ENCODE measurements at regions not wholly inside any gene's neighbourhood (a gene's known extent, or its start where the extent isn't known, plus 50 kb on each side); places are given as distances from the start of the nearest gene placed in this dataset.

GRCh38 chr4:17288151-17288550, 223.7 kb downstream of the QDPR start:
- no peak for DNase-seq

DNA sequence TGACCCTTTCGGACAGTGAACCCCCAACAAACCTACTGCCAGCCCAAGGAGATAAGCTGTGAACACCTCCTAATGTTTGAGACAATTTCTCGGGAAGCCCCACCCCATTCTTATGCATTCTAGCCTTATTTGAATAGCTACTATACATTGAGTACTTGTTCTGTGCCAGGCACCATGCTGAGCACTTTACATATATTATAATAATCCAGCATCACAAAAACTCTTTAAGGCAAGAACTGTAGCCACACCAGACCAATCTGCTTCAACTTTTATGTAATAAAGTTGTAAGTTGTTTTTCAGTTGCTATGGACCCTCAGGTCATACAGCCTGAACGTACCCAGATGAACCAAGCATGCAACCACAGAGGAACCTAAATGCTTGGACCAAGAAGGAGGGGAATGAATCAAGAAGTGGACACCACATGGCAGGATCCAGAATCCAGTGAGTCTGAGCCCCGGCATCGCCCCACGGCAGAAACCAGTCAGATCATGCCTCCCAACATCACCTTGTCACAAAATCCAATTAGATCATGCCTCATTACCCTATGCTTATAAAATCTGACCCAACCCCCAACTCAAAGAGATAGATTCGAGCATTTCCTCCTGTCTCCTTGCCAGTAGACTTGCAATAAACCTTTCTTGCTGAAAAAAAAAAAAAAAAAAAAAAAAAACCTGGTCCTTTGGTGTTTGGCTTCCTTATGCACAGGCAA, 225.0 kb downstream of the QDPR start:
- DNase-seq: no peak

- DNase-seq: no peak
Measured at GRCh38 chr4:17285747-17286146, 226.1 kb downstream of the QDPR start.

DNA sequence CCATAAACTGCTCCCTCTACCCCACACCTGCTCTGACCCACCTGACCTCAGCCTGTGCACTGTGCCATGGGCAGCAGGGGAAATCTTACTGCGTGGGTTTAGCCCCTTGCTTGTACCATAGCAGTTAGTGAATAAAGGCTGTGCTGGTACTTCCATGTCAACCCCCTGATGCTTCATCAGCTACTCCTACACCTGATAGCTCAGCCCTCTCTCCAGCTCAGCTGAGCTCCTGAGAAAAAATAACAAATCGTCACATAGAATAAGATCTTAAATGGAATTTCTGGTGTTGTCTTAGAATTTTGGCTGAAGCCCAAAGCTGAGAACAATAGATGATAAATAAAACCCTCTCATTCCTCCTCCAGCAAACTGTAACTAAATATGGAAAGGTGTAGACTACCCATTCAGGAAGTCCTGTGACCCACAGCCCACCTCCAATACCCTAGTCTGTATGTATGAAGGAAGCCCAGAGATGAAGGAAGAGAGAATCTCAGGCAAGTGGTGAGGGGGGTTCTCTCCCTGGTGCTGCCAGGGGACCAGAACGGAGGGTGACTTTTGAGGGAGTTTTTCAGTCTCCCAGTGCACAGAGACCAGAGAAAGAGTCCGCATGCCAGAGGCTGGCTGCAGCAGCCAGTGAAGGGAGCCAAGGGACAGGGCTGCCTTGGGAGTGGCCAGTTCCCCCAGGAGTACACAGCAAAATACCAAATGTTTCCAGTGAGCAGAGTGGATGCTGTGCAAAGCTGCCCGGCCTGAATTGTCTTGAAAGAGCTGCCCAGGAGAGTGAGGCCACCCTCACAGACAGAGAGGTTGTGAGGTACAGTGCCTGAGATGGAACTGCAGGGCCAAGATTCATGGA, 227.3 kb downstream of the QDPR start:
- no peak for DNase-seq

DNA sequence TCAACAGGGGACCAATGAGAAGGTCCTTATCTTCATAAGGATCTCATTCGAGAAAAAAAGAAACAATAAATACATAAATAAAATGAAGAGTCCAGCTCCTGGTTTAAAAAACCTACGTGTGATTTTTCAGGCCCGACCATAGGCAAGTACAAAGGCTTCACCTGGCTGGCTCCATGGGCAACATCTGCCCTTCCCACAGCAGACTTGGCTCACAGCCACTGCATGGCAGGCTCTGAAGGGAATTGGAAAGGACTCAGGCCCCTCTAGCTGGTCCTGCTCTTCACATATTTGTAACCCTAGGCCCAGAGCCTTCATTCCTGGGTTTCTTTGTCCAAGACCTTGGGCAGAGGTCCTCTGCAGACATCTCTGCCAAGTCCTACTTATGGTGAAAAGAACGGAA, 228.1 kb downstream of the QDPR start:
- no peak for DNase-seq

DNA sequence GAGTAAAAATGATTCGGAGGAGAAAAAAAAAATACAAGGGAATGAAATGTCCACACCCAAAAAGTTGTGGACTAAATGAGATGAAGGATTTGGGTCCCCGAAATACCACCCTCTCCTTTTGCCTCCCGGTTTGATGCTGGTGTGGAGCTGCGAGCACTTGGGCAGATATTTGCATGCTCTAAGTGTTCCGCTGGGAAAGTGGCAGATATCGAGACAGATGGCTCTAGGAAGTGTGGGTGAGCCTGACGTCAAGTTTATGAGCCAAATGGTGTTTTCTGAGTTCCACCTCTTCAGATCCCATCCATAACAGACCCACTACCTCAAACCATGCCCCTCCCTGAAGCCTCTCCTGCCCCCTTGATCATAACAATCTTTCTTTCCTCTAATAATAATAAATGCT, 228.6 kb downstream of the QDPR start:
- no peak for DNase-seq

DNA sequence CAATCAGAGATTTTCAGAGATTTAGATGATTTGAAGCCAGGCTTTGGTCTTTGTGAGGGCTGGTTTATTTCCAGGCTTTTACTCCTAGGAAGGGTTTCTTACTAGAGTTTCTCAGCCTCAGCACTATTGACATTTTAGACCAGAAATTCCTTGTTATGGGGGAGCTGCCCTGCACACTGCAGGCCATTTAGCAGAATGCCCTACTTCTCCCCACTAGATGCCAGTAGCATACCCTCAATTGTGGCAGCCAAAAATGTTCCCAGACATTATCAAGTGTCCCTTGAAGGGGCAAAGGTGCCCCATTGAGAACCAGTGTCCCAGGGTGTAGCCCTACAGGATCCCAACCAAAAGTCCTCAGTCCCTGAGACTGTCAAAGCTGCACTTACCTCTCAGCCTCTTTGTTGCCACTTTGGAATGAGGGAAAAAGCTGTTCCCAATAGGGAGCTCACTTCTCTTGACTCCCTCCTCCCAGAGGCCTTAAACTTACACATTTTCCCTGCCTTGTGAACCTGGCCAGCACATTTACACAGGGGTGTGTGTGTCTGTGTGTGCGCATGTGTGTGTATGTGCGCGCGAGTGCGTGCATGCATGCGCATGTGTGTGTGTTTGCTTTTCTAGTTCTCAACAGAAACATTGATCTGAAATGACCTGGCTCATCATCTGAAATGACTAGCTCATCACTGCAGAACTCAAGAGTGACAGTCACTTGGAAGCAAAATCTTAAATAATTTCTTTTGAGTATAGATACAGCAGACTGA, 231.4 kb downstream of the QDPR start:
- DNase-seq: no peak

DNA sequence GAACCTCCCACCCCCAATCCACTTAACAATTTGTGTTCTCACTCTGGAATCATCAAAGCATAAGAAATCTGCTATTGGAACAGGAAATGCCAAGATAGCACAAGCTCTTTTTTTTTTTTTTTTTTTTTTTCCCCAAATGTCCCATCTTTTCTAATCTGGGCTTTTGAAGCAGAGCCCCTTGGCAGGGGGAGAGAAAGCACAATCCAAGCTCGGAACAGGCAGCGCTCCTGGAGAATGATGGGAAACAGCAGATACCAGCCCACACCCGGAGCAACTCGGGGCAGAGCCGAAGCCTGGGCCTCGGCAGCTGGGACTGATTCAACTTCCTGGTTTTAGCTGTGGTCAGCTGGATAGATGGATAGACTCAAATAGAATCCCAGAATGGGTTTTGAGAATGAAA, 235.1 kb downstream of the QDPR start:
- no peak for DNase-seq

- no peak for DNase-seq
Measured at GRCh38 chr4:17275836-17276235, 236.1 kb downstream of the QDPR start.

GRCh38 chr4:17273047-17273446, 238.8 kb downstream of the QDPR start:
- no peak for DNase-seq

DNA sequence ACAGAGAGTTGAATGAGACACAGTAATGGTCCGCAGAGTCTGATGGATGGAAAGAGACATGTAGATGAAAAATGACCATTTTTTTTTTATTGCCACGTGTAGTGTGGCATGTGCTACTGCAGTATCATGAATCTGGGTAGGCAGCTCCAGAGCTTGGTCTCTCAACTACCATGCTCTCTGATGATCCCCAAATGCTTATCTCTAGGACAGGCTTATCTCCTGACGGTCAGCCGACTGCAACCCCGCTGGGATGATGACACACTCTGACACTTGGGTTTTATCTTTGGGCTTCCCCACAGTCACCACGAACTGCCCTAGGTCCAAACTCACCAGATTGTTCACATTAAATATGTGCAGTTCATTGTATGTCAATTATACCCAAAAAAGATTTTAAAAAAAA, 239.7 kb downstream of the QDPR start:
- no peak for DNase-seq

DNA sequence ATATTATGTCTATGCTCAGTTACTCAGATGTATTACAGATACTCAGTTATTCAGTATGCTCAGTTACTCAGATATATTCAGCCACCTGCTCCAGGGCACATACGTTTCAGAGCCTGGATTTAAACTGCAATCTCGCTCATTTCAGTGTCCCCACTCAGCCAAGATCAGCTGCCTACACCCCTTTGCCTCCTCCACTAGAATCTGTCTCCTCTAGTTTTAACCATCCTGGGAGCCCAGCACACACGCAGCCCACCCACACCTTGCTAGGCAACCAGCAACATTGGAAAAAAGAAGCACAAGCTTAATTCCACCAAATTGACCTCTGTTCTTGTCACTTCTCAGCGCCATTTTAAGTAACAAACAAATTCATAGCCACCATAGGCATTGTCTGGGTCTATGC, 246.2 kb downstream of the QDPR start:
- no peak for DNase-seq

DNA sequence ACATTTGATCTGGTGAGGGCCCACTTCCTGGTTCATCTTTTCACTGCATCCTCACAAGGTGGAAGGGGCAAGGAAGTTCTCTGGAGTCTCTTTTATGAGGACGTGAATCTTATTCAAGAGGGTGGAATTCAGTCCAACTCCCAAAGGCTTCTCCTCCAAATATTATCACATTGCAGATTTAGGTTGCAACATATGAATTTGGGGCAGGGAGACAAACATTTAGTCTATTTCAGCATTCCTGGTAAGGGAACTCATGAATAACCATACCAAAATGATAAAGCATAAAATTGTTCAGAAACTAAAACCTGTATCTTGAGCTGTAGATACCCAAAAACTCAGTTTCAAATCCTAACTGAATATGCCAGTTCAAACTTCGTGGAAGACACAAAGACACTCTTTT, 246.8 kb downstream of the QDPR start:
- DNase-seq: no peak

- no peak for DNase-seq
Measured at GRCh38 chr4:17260166-17260907, 251.6 kb downstream of the QDPR start.

GRCh38 chr4:17258106-17258505, 253.8 kb downstream of the QDPR start:
- DNase-seq: no peak

DNA sequence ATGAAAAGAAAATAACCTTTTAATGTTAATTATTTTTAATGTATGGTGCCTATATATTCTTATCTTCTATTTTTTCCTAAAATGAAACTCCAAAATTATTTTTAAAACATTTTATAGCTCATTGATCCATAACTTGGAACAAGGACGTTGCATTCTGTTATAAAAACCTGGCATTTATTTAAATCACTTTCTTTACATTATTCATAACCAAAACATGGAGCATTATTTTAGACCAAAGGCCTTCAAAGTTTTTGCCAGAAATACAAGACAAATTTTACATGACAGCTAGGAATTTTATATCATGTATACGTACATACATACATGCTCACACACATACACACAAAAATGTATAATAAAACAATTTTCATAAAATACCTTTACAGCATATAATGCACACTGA, 259.8 kb downstream of the QDPR start:
- no peak for DNase-seq

DNA sequence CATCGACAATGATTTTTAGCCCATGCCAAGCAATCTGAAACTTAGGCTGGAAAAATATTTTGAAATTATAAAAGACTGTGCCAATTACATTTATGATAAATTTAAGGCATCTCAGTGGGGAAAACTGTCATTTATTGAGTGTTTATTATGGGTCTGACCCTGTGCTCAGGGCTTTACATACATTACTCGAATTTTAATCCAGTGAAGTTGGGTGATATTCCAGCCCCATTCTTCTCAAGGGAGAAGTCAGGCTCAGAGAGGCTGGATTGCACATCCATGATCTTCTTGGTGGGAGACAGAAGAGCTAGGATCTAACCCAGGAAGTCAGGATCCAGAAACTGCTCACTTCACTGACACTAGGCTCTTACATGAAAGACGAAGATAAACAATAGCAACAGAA, 260.8 kb downstream of the QDPR start:
- no peak for DNase-seq

DNA sequence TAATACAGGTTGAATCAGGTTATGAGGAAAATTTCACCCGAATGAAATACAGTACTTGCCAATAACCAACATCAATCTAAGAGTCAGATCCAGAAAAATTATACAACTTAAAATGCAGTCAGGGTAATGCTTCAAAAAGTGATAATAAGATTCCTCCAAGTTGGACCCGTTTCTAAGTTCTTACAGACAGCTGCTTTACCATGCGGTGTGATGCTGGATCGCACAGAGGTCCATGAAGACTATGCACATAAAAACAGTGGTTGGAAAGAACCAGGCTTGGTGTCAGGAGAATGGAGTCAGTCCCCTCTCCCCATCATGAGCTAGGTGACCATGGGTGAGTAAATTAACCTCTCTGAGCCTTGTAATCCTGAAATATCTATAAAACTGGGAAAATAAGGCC, 261.3 kb downstream of the QDPR start:
- no peak for DNase-seq

GRCh38 chr4:17246656-17247055, 265.2 kb downstream of the QDPR start:
- DNase-seq: no peak

- no peak for DNase-seq
Measured at GRCh38 chr4:17241835-17242234, 270.1 kb downstream of the QDPR start.

DNA sequence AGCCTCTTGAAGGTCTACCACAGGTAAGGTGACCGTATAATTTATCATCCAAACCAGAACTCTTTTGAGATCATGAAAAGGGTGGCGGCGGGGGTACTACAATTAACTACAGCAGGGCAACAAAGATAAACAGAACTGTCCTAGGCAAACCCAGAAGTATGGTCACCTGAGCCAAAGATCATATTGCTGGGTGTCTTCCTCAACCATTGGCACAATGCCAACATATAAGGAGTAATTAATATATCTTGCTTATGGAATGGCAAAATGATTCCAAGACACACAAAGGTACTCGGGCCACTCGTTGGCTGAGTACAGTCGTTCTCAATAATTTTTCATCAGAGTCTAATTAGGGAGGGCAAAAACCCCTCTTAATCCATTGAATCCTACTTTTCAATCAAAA, 273.3 kb downstream of the QDPR start:
- no peak for DNase-seq

GRCh38 chr4:17236686-17237085, 275.2 kb downstream of the QDPR start:
- no peak for DNase-seq

- DNase-seq: no peak
Measured at GRCh38 chr4:17234678-17235077, 277.2 kb downstream of the QDPR start.
